SW480 (cell line): ENCODE measurements at regions not wholly inside any gene's neighbourhood (a gene's known extent, or its start where the extent isn't known, plus 50 kb on each side); places are given as distances from the start of the nearest gene placed in this dataset.

Experiments used
- DNase-seq: peaks from one replicate; pipeline ENCODE4 v3.0.0-alpha.2; 2016; ENCODE audit warnings: low spot score

- no peak for DNase-seq
Observed at GRCh38 chr3:104510131-104510849, 856.4 kb upstream of the ALCAM start.

GRCh38 chr3:104514371-104514770 is 852.3 kb upstream of the ALCAM start:
- no peak for DNase-seq

- DNase-seq = no peak
Observed at GRCh38 chr3:104514776-104515175, 851.9 kb upstream of the ALCAM start.

GRCh38 chr3:104519068-104519467 is 847.6 kb upstream of the ALCAM start:
- no peak for DNase-seq

- DNase-seq = no peak
Observed at GRCh38 chr3:104519468-104520227, 847.1 kb upstream of the ALCAM start.

GRCh38 chr3:104520228-104520655 is 846.5 kb upstream of the ALCAM start:
- no peak for DNase-seq

- no peak for DNase-seq
Observed at GRCh38 chr3:104521606-104522336, 844.9 kb upstream of the ALCAM start.

- no peak for DNase-seq
Observed at GRCh38 chr3:104523136-104523535, 843.6 kb upstream of the ALCAM start.

GRCh38 chr3:104526901-104527401 is 839.8 kb upstream of the ALCAM start:
- no peak for DNase-seq

GRCh38 chr3:104530934-104531333 is 835.8 kb upstream of the ALCAM start:
- no peak for DNase-seq

GRCh38 chr3:104536715-104537114 is 830.0 kb upstream of the ALCAM start:
- DNase-seq = no peak

- no peak for DNase-seq
Observed at GRCh38 chr3:104537323-104537722, 829.4 kb upstream of the ALCAM start.

GRCh38 chr3:104546301-104546700 is 820.4 kb upstream of the ALCAM start:
- DNase-seq = no peak

- DNase-seq = no peak
Observed at GRCh38 chr3:104547031-104547430, 819.7 kb upstream of the ALCAM start.

GRCh38 chr3:104548401-104548800 is 818.3 kb upstream of the ALCAM start:
- no peak for DNase-seq

- DNase-seq = no peak
Observed at GRCh38 chr3:104549099-104549714, 817.5 kb upstream of the ALCAM start.

- DNase-seq = no peak
Observed at GRCh38 chr3:104553121-104553520, 813.6 kb upstream of the ALCAM start.

GRCh38 chr3:104554425-104554824 is 812.3 kb upstream of the ALCAM start:
- DNase-seq = no peak

GRCh38 chr3:104555728-104556127 is 811.0 kb upstream of the ALCAM start:
- peak; percentile 0 for DNase-seq

- no peak for DNase-seq
Observed at GRCh38 chr3:104556372-104557078, 810.2 kb upstream of the ALCAM start.

- DNase-seq = no peak
Observed at GRCh38 chr3:104561324-104561723, 805.4 kb upstream of the ALCAM start.
